ENCODE measurements at regions not wholly inside any gene's neighbourhood (a gene's known extent, or its start where the extent isn't known, plus 50 kb on each side); places are given as distances from the start of the nearest gene placed in this dataset.

DNA sequence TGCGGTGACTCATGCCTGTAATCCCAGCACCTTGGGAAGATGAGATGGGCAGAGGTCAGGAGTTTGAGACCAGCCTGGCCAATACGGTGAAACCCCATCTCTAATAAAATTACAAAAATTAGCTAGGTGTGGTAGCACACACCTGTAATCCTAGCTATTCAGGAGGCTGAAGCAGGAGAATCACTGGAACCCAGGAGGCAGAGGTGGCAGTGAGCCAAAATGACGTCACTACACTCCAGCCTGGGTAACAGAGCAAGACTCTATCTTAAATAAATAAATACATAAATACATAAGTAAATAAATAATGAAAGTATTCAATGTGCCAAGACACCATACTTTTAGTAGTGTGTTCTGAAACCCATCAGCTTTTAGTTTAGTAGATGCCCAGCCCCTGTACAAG, 308.1 kb upstream of the FLRT2 start:
- TF ChIP-seq, protein P1, sequence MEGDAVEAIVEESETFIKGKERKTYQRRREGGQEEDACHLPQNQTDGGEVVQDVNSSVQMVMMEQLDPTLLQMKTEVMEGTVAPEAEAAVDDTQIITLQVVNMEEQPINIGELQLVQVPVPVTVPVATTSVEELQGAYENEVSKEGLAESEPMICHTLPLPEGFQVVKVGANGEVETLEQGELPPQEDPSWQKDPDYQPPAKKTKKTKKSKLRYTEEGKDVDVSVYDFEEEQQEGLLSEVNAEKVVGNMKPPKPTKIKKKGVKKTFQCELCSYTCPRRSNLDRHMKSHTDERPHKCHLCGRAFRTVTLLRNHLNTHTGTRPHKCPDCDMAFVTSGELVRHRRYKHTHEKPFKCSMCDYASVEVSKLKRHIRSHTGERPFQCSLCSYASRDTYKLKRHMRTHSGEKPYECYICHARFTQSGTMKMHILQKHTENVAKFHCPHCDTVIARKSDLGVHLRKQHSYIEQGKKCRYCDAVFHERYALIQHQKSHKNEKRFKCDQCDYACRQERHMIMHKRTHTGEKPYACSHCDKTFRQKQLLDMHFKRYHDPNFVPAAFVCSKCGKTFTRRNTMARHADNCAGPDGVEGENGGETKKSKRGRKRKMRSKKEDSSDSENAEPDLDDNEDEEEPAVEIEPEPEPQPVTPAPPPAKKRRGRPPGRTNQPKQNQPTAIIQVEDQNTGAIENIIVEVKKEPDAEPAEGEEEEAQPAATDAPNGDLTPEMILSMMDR (IDR thresholded peaks at IDR 0.05): no peak
- no peak for TF ChIP-seq POLR2AphosphoS5 (IDR thresholded peaks at IDR 0.05; ENCODE audit: insufficient read depth in 1 of 2, low read depth in 1 of 2)

Measured in vagina (tissue), 2 donors.